ENCODE measurements at regions not wholly inside any gene's neighbourhood (a gene's known extent, or its start where the extent isn't known, plus 50 kb on each side); places are given as distances from the start of the nearest gene placed in this dataset.

GRCh38 chr10:36393801-36394200, 731.6 kb upstream of the ANKRD30A start:
- Histone ChIP-seq H4K20me1 (ENCODE audit: insufficient read depth, low read length) (no peaks in the 10 kb centered on the region), H3K27me3 (ENCODE audit: control insufficient read depth in 2 of 2, insufficient read depth in 2 of 2, low read length in 2 of 2) (no peaks in the 10 kb centered on the region), H2AFZ (ENCODE audit: insufficient read depth, low read depth, low read length, poor library complexity, severe bottlenecking) (no peak overlapping the region), H3K4me3 (replicated peaks in 1 of 3; ENCODE audit: low read depth in 2 of 3, low read length in 3 of 3) (no peak overlapping the region), H3K36me3 (replicated peaks in 1 of 2; ENCODE audit: control insufficient read depth in 1 of 2, insufficient read depth in 2 of 2, low read length in 2 of 2) (no peaks in the 10 kb centered on the region), H3K4me2 (replicated peaks; ENCODE audit: extremely low read depth, low read length, poor library complexity, severe bottlenecking) (no peak overlapping the region), H3K9me3 (replicated peaks in 1 of 2; ENCODE audit: control insufficient read depth in 1 of 2, insufficient read depth in 1 of 2, low read length in 2 of 2) (peaks cover 0 to 14% of the 10 kb centered on the region in 2 donors), H3K79me2 (ENCODE audit: insufficient read depth, low read length) (no peaks in the 10 kb centered on the region), H3K9ac (ENCODE audit: insufficient read depth, low read length, poor library complexity, severe bottlenecking) (no peak overlapping the region), H3K27ac (ENCODE audit: low read depth in 1 of 2, low read length in 2 of 2) (no peak overlapping the region), H3K4me1 (ENCODE audit: control insufficient read depth in 1 of 2, insufficient read depth in 2 of 2, low read length in 2 of 2) (no peaks in the 10 kb centered on the region)
- Mint-ChIP-seq H3K4me3 (no peak overlapping the region), H3K27ac (no peak overlapping the region), H3K9me3 (peaks cover 4 to 31% (median 24%) of the 10 kb centered on the region in 7 donors), H3K4me1 (no peaks in the 10 kb centered on the region), H3K27me3 (ENCODE audit: low read depth in 3 of 3) (no peaks in the 10 kb centered on the region), H3K36me3 (no peaks in the 10 kb centered on the region)
- intact Hi-C loops (cut with micrococcal nuclease), result loop anchor here in 1 of 2 donors (10.0 kb wide), 1 partner anchor 1191 kb away; no protein-coding TSS in a partner anchor
- no peak for DNase-seq
- WGBS (ENCODE audit: insufficient coverage), result no CpG with 5 or more reads among the region's 3 CpGs
- TF ChIP-seq CTCF (IDR thresholded peaks at IDR 0.05), result no peak

- no peaks in the 10 kb centered on the region for H4K20me1 ChIP-seq (ENCODE audit: insufficient read depth, low read length)
- no peaks in the 10 kb centered on the region for H3K36me3 Mint-ChIP-seq
- no peaks in the 10 kb centered on the region for H3K4me1 ChIP-seq (ENCODE audit: control insufficient read depth in 1 of 2, insufficient read depth in 2 of 2, low read length in 2 of 2)
- no peak for TF ChIP-seq CTCF (IDR thresholded peaks at IDR 0.05)
- H3K4me2 ChIP-seq (replicated peaks; ENCODE audit: extremely low read depth, low read length, poor library complexity, severe bottlenecking), result no peak overlapping the region
- no peak overlapping the region for H3K27ac Mint-ChIP-seq
- H3K4me3 ChIP-seq (replicated peaks in 1 of 3; ENCODE audit: low read depth in 2 of 3, low read length in 3 of 3), result no peak overlapping the region
- DNase-seq, result no peak
- WGBS (ENCODE audit: insufficient coverage), result 84% methylated on average over 3 of the region's 4 CpGs
- H3K9ac ChIP-seq (ENCODE audit: insufficient read depth, low read length, poor library complexity, severe bottlenecking), result no peak overlapping the region
- no peak overlapping the region for H3K27ac ChIP-seq (ENCODE audit: low read depth in 1 of 2, low read length in 2 of 2)
- H3K9me3 Mint-ChIP-seq, result peaks cover 2 to 25% (median 15%) of the 10 kb centered on the region in 7 donors
- no peaks in the 10 kb centered on the region for H3K4me1 Mint-ChIP-seq
- intact Hi-C loops (cut with micrococcal nuclease), result loop anchor here in 1 of 2 donors (10.0 kb wide), 1 partner anchor 1193 kb away; no protein-coding TSS in a partner anchor
- no peaks in the 10 kb centered on the region for H3K27me3 ChIP-seq (ENCODE audit: control insufficient read depth in 2 of 2, insufficient read depth in 2 of 2, low read length in 2 of 2)
- no peaks in the 10 kb centered on the region for H3K27me3 Mint-ChIP-seq (ENCODE audit: low read depth in 3 of 3)
- H3K36me3 ChIP-seq (replicated peaks in 1 of 2; ENCODE audit: control insufficient read depth in 1 of 2, insufficient read depth in 2 of 2, low read length in 2 of 2), result no peaks in the 10 kb centered on the region
- no peaks in the 10 kb centered on the region for H3K79me2 ChIP-seq (ENCODE audit: insufficient read depth, low read length)
- H2AFZ ChIP-seq (ENCODE audit: insufficient read depth, low read depth, low read length, poor library complexity, severe bottlenecking), result no peak overlapping the region
- no peak overlapping the region for H3K4me3 Mint-ChIP-seq
- H3K9me3 ChIP-seq (replicated peaks in 1 of 2; ENCODE audit: control insufficient read depth in 1 of 2, insufficient read depth in 1 of 2, low read length in 2 of 2), result peaks cover 0 to 2% of the 10 kb centered on the region in 2 donors
Observed at GRCh38 chr10:36391405-36391804, 734.0 kb upstream of the ANKRD30A start.
